ENCODE measurements at regions not wholly inside any gene's neighbourhood (a gene's known extent, or its start where the extent isn't known, plus 50 kb on each side); places are given as distances from the start of the nearest gene placed in this dataset.

DNA sequence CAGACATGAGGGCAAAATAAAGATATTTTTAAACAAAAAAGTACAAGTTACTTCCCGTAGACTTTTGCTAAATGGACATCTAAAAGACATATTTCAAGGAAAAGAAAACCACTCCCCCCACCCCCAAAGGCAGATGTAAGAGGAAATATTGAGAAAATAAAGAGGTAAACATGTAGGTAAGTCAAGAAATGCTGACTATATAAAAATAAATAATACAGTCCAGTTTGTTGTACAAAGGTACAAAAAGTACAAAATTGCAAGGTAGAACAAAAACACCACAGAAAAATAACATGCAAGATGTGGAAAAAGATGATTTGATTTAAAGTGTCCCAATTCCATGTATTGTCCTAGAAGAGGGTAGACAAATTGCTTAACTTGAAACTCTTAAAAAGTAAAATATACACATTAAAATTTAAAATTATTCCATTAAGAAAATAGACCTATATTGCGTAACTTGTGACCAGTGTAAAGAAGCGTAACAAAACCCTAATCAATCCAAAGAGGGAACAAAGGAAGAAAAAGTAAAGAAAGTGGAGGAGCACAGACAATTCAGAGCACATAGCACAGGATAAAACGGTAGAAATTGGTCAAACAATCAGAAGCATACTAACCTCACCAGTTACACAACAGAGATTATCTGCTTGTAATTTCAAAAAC, 58.4 kb upstream of the FAM216B start:
- no peak for DNase-seq

DNA sequence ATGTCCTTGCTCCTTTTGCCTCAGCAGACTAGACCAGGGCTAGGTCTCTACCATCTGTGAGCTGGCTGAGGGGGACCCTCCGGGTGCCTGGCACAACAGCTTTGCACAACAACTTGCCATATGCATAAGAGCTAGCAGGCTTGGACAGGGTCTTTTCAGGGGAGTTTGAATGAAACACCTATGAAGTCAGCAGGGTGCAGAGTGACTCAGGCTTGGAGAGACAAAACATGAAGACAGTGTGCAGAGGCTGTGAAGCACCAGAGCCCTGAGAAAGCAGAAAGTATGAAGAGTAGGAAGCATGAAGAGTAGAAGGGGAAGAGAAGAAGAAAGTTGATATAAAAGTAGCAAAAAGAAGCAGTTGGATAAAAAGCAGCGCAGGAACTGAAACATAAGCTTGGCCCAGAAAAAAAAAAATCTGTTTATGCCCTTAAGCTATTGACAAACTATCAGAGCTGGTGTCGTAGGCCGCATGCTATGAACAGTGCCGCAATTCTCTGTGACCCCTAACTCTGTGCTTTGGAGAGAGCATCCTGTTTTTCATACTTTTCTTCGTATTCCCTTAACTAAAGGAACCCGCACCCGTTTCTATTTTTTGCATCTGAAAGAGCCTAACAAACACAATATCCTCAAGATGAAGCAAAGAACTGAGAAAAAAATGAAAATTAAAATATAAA, 52.7 kb upstream of the FAM216B start:
- DNase-seq: no peak

DNA sequence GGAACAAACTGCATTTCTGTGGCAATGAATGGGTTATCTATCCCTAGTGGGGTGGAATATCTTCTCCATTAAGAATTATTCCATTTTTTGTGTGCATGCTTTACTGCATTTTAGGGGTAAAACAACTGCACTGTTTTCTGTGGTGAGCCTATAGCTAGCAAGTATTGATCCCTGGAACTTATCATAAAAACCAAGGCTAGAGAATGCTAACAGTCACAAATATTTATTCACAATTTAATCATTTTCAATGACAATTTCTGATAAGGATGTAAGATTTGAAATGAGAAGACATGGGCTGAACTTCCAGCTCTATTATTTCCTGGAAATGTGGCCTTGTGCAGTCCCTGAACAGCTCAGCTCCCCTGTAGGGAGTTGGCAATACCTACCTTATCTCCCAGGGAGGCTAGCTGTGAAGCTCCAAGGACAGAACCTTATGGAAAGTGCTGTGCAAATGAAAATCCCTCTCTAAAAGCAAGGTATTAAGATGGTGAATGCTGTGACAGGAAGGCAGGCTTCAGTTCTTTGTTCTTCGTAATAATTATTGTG, 51.5 kb upstream of the FAM216B start:
- DNase-seq: no peak

Measured in CD4-positive, alpha-beta T cell treated with Interferon gamma for 1 hour (primary cell).